H1 (cell line): ENCODE measurements at regions not wholly inside any gene's neighbourhood (a gene's known extent, or its start where the extent isn't known, plus 50 kb on each side); places are given as distances from the start of the nearest gene placed in this dataset.

Source experiments
- CTCF ChIA-PET: fragments of 300-600 bp; sonication (Branson Sonifier 250); formaldehyde crosslinking; loops from one replicate; lab custom pipeline; 2021; ENCODE audit not compliant: partially characterized antibody; lab: Charles Lee
- POLR2A ChIA-PET: fragments of 300-600 bp; sonication (Branson Sonifier 250); formaldehyde crosslinking; loops from one replicate; lab custom pipeline; 2021; ENCODE audit warnings: inconsistent platforms; ENCODE audit not compliant: partially characterized antibody; lab: Charles Lee
- DNase-seq, 2 experiments: peaks; one replicate each; pipeline versions ENCODE4 v3.0.0 to v3.0.0-alpha.2; 2010 to 2022; ENCODE audit warnings: low spot score in 2 of 2, low read depth in 1 of 2, mixed read lengths in 1 of 2
- FAIRE-seq: peaks from 2 replicates; lab custom pipeline; 2011; peaks lifted over from hg19 to GRCh38; lab: Jason Lieb, UNC
- H2AFZ ChIP-seq: 2 replicates; pipeline ENCODE4 v1.8.1; 2012; ENCODE audit warnings: low read length, inconsistent platforms
- H2AK5ac ChIP-seq: 2 replicates; pipeline ENCODE4 v1.6.1; 2013; ENCODE audit warnings: low read depth, low read length
- H2BK120ac ChIP-seq: replicated peaks from 2 replicates; pipeline ENCODE3; 2013; ENCODE audit warnings: low read depth, low read length, inconsistent platforms
- H2BK12ac ChIP-seq: 2 replicates; pipeline ENCODE4 v1.6.1; 2013; ENCODE audit warnings: low read depth, low read length
- H2BK15ac ChIP-seq: 2 replicates; pipeline ENCODE4 v1.6.1; 2013; ENCODE audit warnings: low read length
- H2BK20ac ChIP-seq: 2 replicates; pipeline ENCODE4 v1.6.1; 2013; ENCODE audit warnings: low read length
- H2BK5ac ChIP-seq: 2 replicates; pipeline ENCODE4 v1.6.1; 2013; ENCODE audit warnings: low read depth, low read length
- H3K14ac ChIP-seq: 2 replicates; pipeline ENCODE4 v1.6.1; 2013; ENCODE audit warnings: inconsistent platforms; ENCODE audit not compliant: insufficient read length
- H3K18ac ChIP-seq: 2 replicates; pipeline ENCODE4 v1.6.1; 2013; ENCODE audit warnings: low read length; ENCODE audit errors: extremely low read depth
- H3K23ac ChIP-seq: 2 replicates; pipeline ENCODE4 v1.6.1; 2013; ENCODE audit warnings: inconsistent platforms; ENCODE audit not compliant: insufficient read length
- H3K23me2 ChIP-seq: 2 replicates; pipeline ENCODE4 v1.6.1; 2013; ENCODE audit warnings: low read depth, low read length
- H3K27ac ChIP-seq: 2 replicates; pipeline ENCODE4 v1.6.1; 2011; ENCODE audit warnings: low read depth, low read length, inconsistent platforms
- H3K27me3 ChIP-seq, 4 experiments: replicated peaks in 1 of 4; 1 replicate in 1 of 4; 2 replicates in 3 of 4; pipeline versions ENCODE4 v1.6.1 to v1.8.1; 2011 to 2013; ENCODE audit warnings: low read length in 3 of 4, mild to moderate bottlenecking in 3 of 4, inconsistent platforms in 2 of 4, mixed read lengths in 2 of 4, moderate library complexity in 1 of 4; ENCODE audit not compliant: control insufficient read depth in 3 of 4, insufficient read depth in 3 of 4; ENCODE audit errors: extremely low read depth in 1 of 4
- H3K36me3 ChIP-seq, 4 experiments: 2 replicates each; pipeline versions ENCODE4 v1.6.1 to v1.8.1; 2011 to 2013; ENCODE audit warnings: mild to moderate bottlenecking in 4 of 4, low read length in 3 of 4, moderate library complexity in 2 of 4, control low read depth in 1 of 4, inconsistent platforms in 1 of 4; ENCODE audit not compliant: insufficient read depth in 4 of 4, control insufficient read depth in 2 of 4
- H3K4ac ChIP-seq: replicated peaks from 2 replicates; pipeline ENCODE3; 2013; ENCODE audit warnings: low read length, low read depth, mixed read lengths, inconsistent platforms; ENCODE audit not compliant: insufficient read length
- H3K4me1 ChIP-seq, 4 experiments: replicated peaks in 1 of 4; 1 replicate in 1 of 4; 2 replicates in 3 of 4; pipeline versions ENCODE4 v1.6.1 to v1.8.1; 2011 to 2013; ENCODE audit warnings: low read length in 3 of 4, inconsistent platforms in 2 of 4, mixed read lengths in 1 of 4; ENCODE audit not compliant: insufficient read depth in 4 of 4, control insufficient read depth in 3 of 4
- H3K4me2 ChIP-seq, 2 experiments: 2 replicates each; pipeline versions ENCODE4 v1.6.1 to v1.8.1; 2011 to 2013; ENCODE audit warnings: low read depth in 2 of 2, low read length in 2 of 2, control low read depth in 1 of 2, inconsistent platforms in 1 of 2, mild to moderate bottlenecking in 1 of 2; ENCODE audit not compliant: insufficient read depth in 1 of 2
- H3K4me3 ChIP-seq, 4 experiments: fragments of 200-600, 300-600 bp in 1 of 4; sonication (generic), shearing (Covaris generic), sonication (Bioruptor Twin) in 1 of 4; 2 replicates each; pipeline versions ENCODE4 v1.5.1 to v1.8.1; 2011 to 2016; ENCODE audit warnings: low read length in 4 of 4, low read depth in 3 of 4, control low read depth in 2 of 4, inconsistent platforms in 2 of 4, mild to moderate bottlenecking in 2 of 4, mixed read lengths in 1 of 4, moderate library complexity in 1 of 4; ENCODE audit not compliant: insufficient read depth in 2 of 4; ENCODE audit errors: extremely low read depth in 1 of 4
- H3K56ac ChIP-seq: replicated peaks from 2 replicates; pipeline ENCODE3; 2013; ENCODE audit warnings: low read depth, mild to moderate bottlenecking, mixed read lengths, low read length, inconsistent platforms; ENCODE audit not compliant: insufficient read length
- H3K79me1 ChIP-seq: 2 replicates; pipeline ENCODE4 v1.6.1; 2013; ENCODE audit warnings: low read depth, low read length, control low read depth
- H3K79me2 ChIP-seq, 2 experiments: 2 replicates each; pipeline versions ENCODE4 v1.6.1 to v1.8.1; 2012 to 2013; ENCODE audit warnings: low read length in 2 of 2, mild to moderate bottlenecking in 2 of 2, inconsistent platforms in 1 of 2; ENCODE audit not compliant: insufficient read depth in 2 of 2, control insufficient read depth in 1 of 2
- H3K9ac ChIP-seq, 4 experiments: replicated peaks in 1 of 4; 1 replicate in 1 of 4; 2 replicates in 3 of 4; pipeline versions ENCODE4 v1.6.1 to v1.8.1; 2011 to 2013; ENCODE audit warnings: low read depth in 3 of 4, low read length in 3 of 4, control low read depth in 2 of 4, mild to moderate bottlenecking in 2 of 4, moderate library complexity in 2 of 4, inconsistent platforms in 1 of 4; ENCODE audit errors: extremely low read depth in 1 of 4
- H3K9me3 ChIP-seq, 2 experiments: 2 replicates each; pipeline versions ENCODE4 v1.6.1 to v1.8.1; 2012 to 2013; ENCODE audit warnings: mild to moderate bottlenecking in 2 of 2, moderate library complexity in 2 of 2, control low read depth in 1 of 2, inconsistent platforms in 1 of 2, low read depth in 1 of 2, low read length in 1 of 2, mixed read lengths in 1 of 2; ENCODE audit not compliant: insufficient read depth in 2 of 2
- H4K20me1 ChIP-seq, 2 experiments: replicated peaks in 1 of 2; 2 replicates each; pipeline versions ENCODE3 to v1.8.1; 2011 to 2013; ENCODE audit warnings: inconsistent platforms in 2 of 2, low read length in 2 of 2, mild to moderate bottlenecking in 1 of 2; ENCODE audit not compliant: insufficient read depth in 2 of 2, control insufficient read depth in 1 of 2
- H4K5ac ChIP-seq: 2 replicates; pipeline ENCODE4 v1.6.1; 2013; ENCODE audit warnings: low read length, low read depth, mixed read lengths, inconsistent platforms; ENCODE audit not compliant: insufficient read length
- H4K8ac ChIP-seq: 2 replicates; pipeline ENCODE4 v1.8.0; 2013; ENCODE audit warnings: mild to moderate bottlenecking, moderate library complexity, low read length, inconsistent platforms; ENCODE audit not compliant: insufficient read depth; ENCODE audit errors: extremely low read depth
- H4K91ac ChIP-seq: replicated peaks from 2 replicates; pipeline ENCODE3; 2013; ENCODE audit warnings: low read length, mixed read lengths, inconsistent platforms; ENCODE audit not compliant: insufficient read length
- ATF2 ChIP-seq: IDR thresholded peaks from 2 replicates; pipeline ENCODE4 v1.6.1; 2012; ENCODE audit warnings: low read length, inconsistent platforms
- CREB1 ChIP-seq: IDR thresholded peaks from 2 replicates; pipeline ENCODE4 v1.6.1; 2012; ENCODE audit warnings: inconsistent platforms
- CTCF ChIP-seq, 3 experiments: IDR thresholded peaks; 1 replicate in 2 of 3; 2 replicates in 1 of 3; pipeline versions ENCODE4 v1.5.1 to v1.6.1; 2011; ENCODE audit warnings: low read length in 3 of 3, mild to moderate bottlenecking in 3 of 3, inconsistent platforms in 2 of 3, low read depth in 1 of 3, moderate library complexity in 1 of 3; ENCODE audit not compliant: insufficient read depth in 1 of 3; ENCODE audit errors: control extremely low read depth in 1 of 3
- E2F6 ChIP-seq: IDR thresholded peaks from 2 replicates; pipeline ENCODE4 v1.6.1; 2012; ENCODE audit warnings: inconsistent platforms
- EZH2 ChIP-seq: fragments of 200-600 bp; sonication (generic); IDR thresholded peaks from 2 replicates; pipeline ENCODE4 v1.7.1; 2012; ENCODE audit warnings: low read depth, mild to moderate bottlenecking, moderate library complexity, low read length, inconsistent platforms; ENCODE audit not compliant: severe bottlenecking
- JUND ChIP-seq: IDR thresholded peaks from 2 replicates; pipeline ENCODE4 v1.6.1; 2011; ENCODE audit warnings: mild to moderate bottlenecking, improper control_type of control experiment, low read length
- KDM4A ChIP-seq: IDR thresholded peaks from one replicate; pipeline ENCODE4 v1.7.1; 2012; ENCODE audit warnings: low read depth, mild to moderate bottlenecking, moderate library complexity, low read length, inconsistent platforms; ENCODE audit not compliant: severe bottlenecking
- RXRA ChIP-seq: IDR thresholded peaks from 2 replicates; pipeline ENCODE4 v1.6.1; 2011; ENCODE audit warnings: low read depth, mild to moderate bottlenecking, low read length, moderate library complexity; ENCODE audit not compliant: insufficient read depth
- SP2 ChIP-seq: IDR thresholded peaks from 2 replicates; pipeline ENCODE4 v1.6.1; 2012; ENCODE audit warnings: mild to moderate bottlenecking, low read length, inconsistent platforms
- TCF12 ChIP-seq: IDR thresholded peaks from 2 replicates; pipeline ENCODE4 v1.6.1; 2011; ENCODE audit warnings: low read depth, mild to moderate bottlenecking, low read length
- WGBS, 2 experiments: shearing (Covaris generic) in 1 of 2; methylation state at CpG; one replicate each; pipeline versions ENCODE4 v1.1.6 to v1.1.7; 2013 to 2015; ENCODE audit warnings: low lambda C conversion rate in 2 of 2, mixed read lengths in 2 of 2, inconsistent platforms in 1 of 2, low coverage in 1 of 2, missing lambda C conversion rate in 1 of 2; ENCODE audit not compliant: insufficient replicate concordance in 2 of 2, insufficient coverage in 1 of 2, insufficient read length in 1 of 2; ENCODE audit errors: extremely low coverage in 1 of 2, missing lambda C conversion rate in 1 of 2; 5-methylcytosine and 5-hydroxymethylcytosine counted together

GRCh38 chr10:130335336-130335735 lies 199.1 kb downstream of the GLRX3 start:
- H3K27me3 ChIP-seq = no peaks in the 10 kb centered on the region
- H4K20me1 ChIP-seq = no peaks in the 10 kb centered on the region
- H3K9ac ChIP-seq = no peak overlapping the region
- no peak overlapping the region for H4K5ac ChIP-seq
- H3K4me3 ChIP-seq = no peak overlapping the region
- CTCF ChIA-PET = interaction anchor here (1.8 to 3.6 kb wide), 3 partner anchors 16 to 145 kb away, joined by 5 to 15 read pairs (median 8); no protein-coding TSS in a partner anchor
- no peak overlapping the region for H2BK5ac ChIP-seq
- H3K79me1 ChIP-seq = no peaks in the 10 kb centered on the region
- H3K14ac ChIP-seq = no peak overlapping the region
- H2AFZ ChIP-seq = no peak overlapping the region
- no peak overlapping the region for H2BK12ac ChIP-seq
- no peaks in the 10 kb centered on the region for H3K23me2 ChIP-seq
- no peak overlapping the region for H3K18ac ChIP-seq
- WGBS, 2 experiments = 88% methylated on average over 10 of the region's 10 CpGs; no CpG with 5 or more reads in 1 of the 2 experiments
- H2BK120ac ChIP-seq = no peak overlapping the region
- H3K9me3 ChIP-seq = peaks cover 8% of the 10 kb centered on the region in 2 experiments; a peak in 2 of 4 replicates
- H3K4me2 ChIP-seq = no peak overlapping the region
- no peak overlapping the region for H2BK20ac ChIP-seq
- H3K27ac ChIP-seq = no peak overlapping the region
- no peak overlapping the region for H2AK5ac ChIP-seq
- H3K36me3 ChIP-seq = no peaks in the 10 kb centered on the region
- no peak overlapping the region for H4K91ac ChIP-seq
- no peak overlapping the region for H3K56ac ChIP-seq
- H2BK15ac ChIP-seq = no peak overlapping the region
- H4K8ac ChIP-seq = no peak overlapping the region
- H3K79me2 ChIP-seq = no peaks in the 10 kb centered on the region; a peak in 1 of 4 replicates
- no peak overlapping the region for H3K23ac ChIP-seq
- no peak for DNase-seq
- FAIRE-seq = no peak
- no peaks in the 10 kb centered on the region for H3K4me1 ChIP-seq
- no peak overlapping the region for H3K4ac ChIP-seq
- POLR2A ChIA-PET = no interaction called here
- TF ChIP-seq CTCF (IDR thresholded peaks at IDR 0.05; ENCODE audit: control extremely low read depth in 1 of 3, insufficient read depth in 1 of 3, low read depth in 1 of 3, low read length in 3 of 3) (no peak), RXRA (no peak), TCF12 (no peak), SP2 (no peak), KDM4A (no peak), ATF2 (no peak), EZH2 (no peak), E2F6 (no peak), JUND (no peak), CREB1 (no peak)
